HG02571 (cell line): ENCODE measurements at regions not wholly inside any gene's neighbourhood (a gene's known extent, or its start where the extent isn't known, plus 50 kb on each side); places are given as distances from the start of the nearest gene placed in this dataset.

Experiments
- ATAC-seq: cut with Tn5 transposase; IDR thresholded peaks from one replicate; pipeline ENCODE4 v1.9.1; 2021; ENCODE audit warnings: mild to moderate bottlenecking, moderate library complexity; ENCODE audit not compliant: unreplicated experiment

GRCh38 chr4:181688872-181689271 lies 554.3 kb upstream of the TENM3 start:
- ATAC-seq: no peak

GRCh38 chr4:181690498-181690897 lies 552.7 kb upstream of the TENM3 start:
- no peak for ATAC-seq

GRCh38 chr4:181692965-181693364 lies 550.2 kb upstream of the TENM3 start:
- no peak for ATAC-seq

DNA sequence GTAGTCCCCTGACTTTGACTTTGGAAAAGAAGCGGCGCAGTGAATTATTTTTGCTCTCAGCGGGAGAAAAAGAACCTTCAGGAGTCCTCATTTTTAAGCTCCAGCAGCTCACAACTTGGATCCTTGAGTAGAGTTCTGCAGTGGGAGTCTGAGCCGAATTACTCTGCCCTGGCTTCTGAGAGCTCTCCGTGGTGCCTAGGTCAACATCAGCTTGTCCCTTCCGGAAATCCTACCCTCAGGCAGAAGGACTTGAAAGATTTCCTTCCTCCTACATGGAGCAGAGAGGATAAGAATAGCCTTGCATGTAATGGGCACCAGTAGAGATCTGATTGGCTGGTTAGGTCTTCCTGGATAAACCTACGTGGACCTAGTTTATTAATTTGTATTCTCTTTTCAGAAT lies 549.7 kb upstream of the TENM3 start:
- no peak for ATAC-seq

DNA sequence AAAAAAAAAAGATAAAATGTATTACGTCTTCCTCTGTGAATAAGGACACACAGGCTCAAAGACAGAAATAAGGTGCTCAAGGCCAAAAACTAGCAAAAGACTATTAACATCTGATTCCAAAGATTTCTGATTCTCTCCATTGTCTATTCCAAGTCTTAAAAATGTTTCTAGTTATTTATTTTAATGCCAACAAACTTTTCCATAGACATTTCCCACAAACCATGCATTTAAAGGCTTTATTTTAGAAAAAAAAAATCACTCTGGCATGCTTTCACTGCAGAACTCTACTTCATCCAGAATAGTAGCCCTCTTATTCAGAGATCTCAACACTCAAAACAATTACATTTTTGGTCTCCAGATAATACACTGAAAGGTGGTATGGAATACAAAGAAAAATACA lies 545.0 kb upstream of the TENM3 start:
- ATAC-seq: no peak

GRCh38 chr4:181701214-181701613 lies 542.0 kb upstream of the TENM3 start:
- ATAC-seq: no peak

DNA sequence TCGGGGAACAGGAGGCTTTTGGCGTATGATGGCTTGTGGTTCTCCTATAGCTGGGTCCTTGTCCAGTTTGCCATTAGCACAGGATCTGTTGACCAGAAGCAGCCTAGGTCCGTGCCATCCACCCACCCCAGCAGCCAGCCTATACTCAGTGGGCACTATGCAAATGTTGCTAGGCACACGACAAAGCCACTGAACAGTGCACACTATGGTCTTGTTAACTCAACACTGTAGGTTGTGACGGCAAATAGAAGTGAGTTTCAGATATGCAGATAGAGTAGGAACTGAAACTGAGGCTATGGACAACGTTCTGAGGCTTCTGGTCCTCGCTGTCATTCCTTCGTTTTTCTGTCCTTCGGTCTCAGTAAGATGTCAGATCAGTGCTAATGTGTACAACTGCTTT lies 541.3 kb upstream of the TENM3 start:
- no peak for ATAC-seq

DNA sequence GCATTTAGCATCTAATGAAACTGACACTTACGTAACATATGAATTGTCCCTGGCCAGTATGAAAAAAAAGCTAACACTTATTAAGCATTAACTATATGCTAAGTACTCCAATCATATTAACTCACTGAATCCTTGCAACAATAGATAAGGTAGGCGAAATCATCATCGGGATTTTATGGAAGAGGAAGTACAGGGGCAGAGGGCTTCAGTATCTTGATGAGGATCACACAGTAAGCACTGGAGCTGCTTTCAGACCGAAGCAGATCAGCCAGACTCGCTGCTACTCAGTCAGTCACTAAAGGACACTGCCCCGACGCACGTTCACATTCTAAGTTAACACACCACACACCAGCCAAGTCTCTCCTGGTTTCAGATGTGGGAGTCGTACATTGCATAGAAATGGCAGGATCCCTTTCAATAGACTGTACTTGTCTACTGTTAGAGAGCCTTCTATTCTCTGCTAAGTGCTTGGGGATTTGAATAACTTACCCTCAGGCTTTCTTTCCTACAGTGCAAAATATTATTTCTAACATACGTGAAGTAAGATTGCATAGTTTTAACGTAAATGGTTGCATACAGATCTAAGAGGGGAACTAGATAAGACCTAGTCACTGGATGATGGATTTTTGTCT lies 540.2 kb upstream of the TENM3 start:
- ATAC-seq: no peak

- ATAC-seq: no peak
Measured at GRCh38 chr4:181710143-181710542, 533.1 kb upstream of the TENM3 start.

DNA sequence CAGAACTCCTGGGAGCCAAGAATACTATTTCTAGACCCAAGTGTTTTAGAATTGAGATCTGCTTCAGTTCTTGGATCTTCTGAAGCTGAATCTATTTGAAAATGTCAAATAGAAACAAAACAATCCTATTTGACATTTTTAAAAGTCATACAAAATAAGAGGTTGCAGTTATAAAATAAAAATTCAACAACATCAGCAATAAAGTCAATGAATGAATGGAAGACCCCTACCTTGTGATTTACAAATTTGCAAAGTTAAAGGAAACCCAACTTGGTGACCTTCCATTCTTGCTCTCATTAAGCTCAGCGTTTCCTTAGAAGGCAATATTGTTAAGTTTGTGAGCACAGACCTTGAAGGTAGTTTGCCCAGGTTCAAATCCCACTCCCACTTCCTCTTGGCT lies 531.8 kb upstream of the TENM3 start:
- no peak for ATAC-seq

GRCh38 chr4:181728305-181728966 lies 514.8 kb upstream of the TENM3 start:
- ATAC-seq: no peak

DNA sequence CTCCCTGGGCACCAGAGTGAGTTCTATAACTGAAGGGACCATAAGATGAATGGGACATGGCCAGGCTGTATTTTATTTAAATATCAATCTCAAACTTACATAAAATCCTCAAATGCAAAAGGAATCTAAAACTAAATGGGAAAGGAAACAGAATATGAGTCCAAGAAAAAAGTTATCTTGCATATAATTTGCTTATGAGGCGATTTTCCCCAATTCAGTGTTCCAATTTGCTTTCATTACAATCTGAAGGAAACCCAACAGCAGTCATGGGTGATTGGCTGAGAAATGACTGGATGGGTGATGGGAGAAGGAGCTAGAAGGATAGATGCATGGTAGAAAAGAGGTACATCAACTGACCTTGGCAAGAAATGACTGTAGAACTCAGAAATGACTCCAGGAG lies 511.3 kb upstream of the TENM3 start:
- ATAC-seq: no peak

- no peak for ATAC-seq
Measured at GRCh38 chr4:181737744-181738143, 505.5 kb upstream of the TENM3 start.

GRCh38 chr4:181739031-181739430 lies 504.2 kb upstream of the TENM3 start:
- no peak for ATAC-seq

GRCh38 chr4:181741513-181741912 lies 501.7 kb upstream of the TENM3 start:
- ATAC-seq: no peak

DNA sequence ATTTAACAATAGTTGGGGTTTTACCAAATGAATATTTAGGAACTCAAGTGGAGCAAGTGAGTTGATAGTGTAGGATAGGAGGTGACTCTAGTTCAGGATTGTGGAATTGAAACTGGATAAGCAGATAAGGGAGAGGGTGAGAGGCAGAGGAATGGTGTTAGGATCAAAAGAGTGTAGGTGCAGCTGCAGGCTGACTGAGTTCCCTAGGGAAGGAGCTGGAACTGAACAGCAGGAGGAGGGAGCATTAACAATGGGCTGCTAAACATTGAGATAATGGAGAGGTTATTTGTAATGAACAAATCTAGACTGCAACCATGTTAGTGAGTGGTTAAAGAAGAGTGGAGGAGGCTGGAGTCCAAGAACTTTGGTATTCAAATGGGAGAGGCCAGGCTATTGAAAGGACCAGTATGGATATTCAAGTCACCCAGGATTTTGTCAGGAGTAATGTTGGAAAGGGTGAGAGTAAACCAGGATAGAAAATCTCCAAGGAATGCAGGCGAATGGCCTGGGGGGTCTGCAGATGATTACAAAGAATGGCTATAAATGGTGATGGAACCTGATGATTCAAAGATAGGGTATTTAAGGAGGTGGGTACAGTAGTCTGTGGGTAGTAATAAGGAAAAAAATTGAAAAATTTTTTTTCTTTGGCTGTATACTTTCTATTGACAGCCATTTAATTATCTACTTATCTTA lies 497.1 kb upstream of the TENM3 start:
- no peak for ATAC-seq

GRCh38 chr4:181748581-181748980 lies 494.6 kb upstream of the TENM3 start:
- ATAC-seq: no peak

GRCh38 chr4:181752516-181752915 lies 490.7 kb upstream of the TENM3 start:
- ATAC-seq: no peak

GRCh38 chr4:181753207-181753606 lies 490.0 kb upstream of the TENM3 start:
- ATAC-seq: no peak

DNA sequence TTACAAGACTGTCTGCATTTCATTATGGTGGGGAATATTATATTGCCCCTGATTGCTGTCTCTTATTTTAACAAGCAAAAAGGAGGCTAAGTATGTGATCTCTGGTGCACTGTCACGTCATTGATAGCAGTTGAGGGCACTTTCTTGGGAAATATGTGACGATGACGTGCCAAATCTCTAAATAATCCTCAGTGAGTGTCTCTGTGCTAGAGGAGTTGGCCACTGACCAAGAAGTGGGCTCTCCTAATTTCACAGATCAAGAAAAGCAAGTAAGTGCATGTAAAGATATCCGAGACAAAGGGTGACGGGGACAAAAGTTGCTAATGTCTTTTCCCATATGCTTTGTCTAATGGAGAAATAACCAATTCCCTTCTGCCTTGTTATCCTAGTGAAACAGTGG lies 487.4 kb upstream of the TENM3 start:
- ATAC-seq: no peak

DNA sequence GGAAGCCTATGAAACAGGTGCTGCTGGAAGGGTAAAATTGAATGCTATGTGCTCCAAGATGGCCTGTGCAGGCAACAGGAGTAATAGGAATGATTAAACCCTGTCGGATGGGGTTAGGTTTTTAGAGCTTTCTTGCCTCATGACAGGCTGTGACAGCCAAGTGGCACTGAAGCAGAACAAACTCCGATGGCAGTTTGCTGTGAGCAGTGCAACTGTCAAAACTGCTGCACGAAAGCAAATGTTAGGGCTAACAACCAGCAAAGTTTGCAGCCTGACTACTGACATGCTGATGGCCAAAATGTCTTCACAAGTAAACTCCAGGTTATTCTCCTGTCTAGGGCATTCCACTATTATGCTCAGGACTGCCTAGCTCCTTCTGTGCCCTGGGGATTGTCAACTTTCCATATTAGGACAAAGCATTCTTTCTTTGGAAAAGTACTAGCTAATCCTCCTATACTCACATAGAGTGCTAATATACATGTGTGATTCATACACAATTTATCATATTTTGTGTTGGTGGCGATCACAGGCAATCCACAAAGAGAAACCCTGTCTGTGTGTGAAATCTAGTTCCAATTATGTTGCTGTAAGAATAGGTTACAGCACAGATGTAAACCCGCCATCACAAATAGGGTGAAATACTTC lies 486.6 kb upstream of the TENM3 start:
- ATAC-seq: no peak

- ATAC-seq: no peak
Measured at GRCh38 chr4:181757098-181757497, 486.1 kb upstream of the TENM3 start.
